Midbrain (tissue), 1 donor: ENCODE measurements at regions not wholly inside any gene's neighbourhood (a gene's known extent, or its start where the extent isn't known, plus 50 kb on each side); places are given as distances from the start of the nearest gene placed in this dataset.

Experiments used
- DNase-seq: peaks from one replicate; lab custom pipeline; 2025; lab: John Stamatoyannopoulos, UW

DNA sequence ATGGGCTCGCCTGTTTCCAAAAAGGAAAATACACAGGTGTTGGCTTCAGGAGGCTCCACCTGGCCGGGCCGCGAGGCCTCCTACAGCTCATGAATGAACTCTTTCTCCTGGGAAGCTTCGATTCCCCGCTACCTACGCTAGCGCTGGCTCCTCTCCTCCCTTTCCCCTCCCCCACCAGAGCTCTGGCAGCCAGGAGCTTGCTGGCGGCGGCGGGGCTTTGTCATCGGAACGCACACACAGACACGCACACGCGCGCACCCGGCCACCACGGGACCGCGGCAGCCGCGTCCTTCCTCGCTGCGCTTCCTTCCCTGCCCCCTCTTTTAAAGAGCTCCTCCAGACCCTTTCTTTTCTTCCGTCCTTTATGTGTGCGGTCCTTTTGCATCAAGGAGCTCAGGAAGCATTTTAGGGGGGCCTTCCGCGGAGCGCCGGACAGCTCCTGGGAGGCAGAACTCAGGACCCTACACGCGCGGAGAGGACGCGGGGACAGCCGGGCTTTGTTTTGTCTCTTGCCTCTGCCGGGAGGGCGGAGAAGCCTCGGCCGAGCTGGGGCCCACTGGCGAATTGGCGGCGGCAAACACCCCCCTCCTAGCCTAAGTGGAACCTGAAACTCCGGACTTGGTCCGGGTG lies 70.2 kb upstream of the BCOR start:
- no peak for DNase-seq

DNA sequence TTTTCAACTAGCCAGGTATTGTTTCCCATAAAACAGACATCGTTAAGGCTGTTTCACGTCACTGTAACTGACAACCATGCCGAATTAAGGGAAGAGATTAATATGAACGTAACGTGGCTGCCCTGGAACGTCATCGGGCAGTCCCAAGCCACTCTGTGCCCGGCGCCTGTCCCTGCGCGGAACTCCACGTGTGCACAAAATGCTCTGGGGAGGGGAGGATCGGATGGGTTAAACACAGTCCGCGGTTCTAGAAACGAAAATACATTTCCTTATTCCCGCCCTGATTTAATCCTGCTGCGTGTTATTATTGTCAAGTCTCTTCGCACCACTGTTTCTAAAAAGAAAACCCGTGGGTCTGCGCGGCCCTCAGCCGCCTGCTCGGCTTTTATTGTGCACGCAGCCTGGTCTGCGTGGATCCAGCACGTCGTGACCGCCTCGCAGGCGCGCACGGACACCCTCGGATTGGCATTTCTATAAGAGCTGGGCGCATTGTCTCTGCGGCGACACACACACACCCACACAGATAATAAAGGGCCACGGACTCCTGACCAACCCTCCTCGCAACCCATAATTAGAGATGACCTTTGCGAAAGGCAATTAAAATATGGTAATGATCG lies 69.6 kb upstream of the BCOR start:
- no peak for DNase-seq

DNA sequence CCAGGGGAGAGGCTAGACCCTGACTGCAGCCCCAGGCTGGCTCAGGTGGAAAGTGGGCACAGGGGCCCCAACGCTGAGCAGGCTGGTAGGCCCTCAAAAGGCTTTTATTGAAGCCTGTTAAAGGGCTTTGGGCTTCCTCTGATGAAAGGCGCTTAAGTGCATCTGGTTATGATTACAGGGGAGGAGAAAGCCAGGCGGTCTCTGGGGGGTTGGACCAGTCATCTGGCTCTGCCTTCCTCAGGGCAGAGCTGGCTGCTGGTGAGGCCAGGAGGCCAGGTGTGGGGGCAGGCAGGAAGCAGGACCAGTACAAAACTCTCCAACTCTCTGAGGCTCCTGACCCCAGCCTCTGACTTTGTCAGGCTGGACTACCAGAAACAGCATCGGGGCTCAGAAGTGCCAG lies 68.8 kb upstream of the BCOR start:
- DNase-seq: no peak

DNA sequence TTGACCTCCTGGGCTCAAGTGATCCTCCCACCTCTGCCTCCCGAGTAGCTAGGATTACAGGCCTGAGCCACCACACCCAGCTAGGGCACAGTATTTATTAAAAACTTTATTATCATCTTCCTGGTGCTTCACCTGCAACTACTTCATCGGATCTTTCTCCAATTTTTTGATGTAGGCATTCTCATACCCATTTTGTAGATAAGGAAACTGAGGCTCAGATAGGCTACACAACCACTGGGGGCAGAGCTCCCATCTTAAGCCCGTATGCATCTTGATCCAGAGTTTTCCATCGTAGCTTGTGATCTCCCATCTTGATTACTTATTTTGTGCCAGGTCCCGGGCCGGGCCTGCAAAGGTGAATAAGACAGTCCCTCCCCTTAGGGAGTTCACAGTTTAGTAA lies 68.1 kb upstream of the BCOR start:
- DNase-seq: no peak

DNA sequence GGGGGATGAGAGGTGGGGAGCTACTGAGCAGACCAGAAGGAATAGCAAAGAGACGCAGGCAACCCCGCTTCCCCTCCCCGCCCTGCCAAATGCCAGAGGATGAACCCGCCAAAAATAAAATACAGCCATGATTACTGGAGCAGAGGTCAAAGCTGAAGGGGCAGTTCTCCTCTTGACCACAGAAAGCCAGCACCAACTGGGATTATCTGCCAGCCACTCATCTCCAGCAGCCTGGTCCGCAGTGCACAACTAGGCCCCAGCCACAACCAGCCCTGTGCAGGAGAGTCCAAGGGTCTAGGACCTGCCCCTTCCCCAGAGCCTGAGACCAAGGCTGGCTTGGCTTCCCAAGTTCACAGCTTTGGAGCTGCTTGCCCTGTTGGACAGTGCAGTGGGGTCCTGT lies 67.4 kb upstream of the BCOR start:
- DNase-seq: no peak

GRCh38 chrX:40164751-40165150 lies 67.0 kb upstream of the BCOR start:
- no peak for DNase-seq

DNA sequence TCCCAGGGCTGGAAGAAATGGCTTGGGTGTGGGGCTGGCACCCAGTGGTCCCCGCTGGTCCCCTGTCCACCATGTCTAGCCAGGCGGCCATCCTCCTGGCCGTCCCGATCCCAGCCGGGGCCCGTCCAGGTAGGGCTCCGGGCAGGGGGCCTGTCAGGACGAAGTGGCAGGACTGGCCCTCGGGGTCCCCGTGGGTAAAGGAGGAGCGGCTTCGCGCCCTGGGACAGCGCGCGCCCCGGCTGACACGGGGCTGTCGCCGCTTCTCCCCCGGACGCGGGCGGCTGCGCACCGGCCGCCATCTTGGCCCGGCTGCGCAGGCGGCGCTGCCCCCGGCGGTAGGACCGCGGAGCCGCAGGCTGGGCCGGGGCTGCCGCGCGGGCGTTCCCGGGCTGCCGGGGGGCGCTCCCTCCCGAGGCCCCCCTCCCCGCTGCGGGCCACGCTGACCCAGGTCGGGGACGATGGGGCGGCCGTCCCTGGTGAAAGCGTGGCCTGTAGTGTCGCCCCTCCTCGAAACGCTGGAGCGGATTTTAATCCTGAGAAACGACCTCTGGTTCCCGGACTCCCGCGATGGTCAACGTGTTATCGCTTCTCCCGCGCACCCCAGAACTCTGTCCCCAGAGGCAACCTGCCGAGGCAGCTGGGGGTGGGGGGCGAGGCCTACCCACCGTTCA lies 60.4 kb upstream of the BCOR start:
- peak; percentile 25 for DNase-seq

GRCh38 chrX:40157228-40158035 lies 59.7 kb upstream of the BCOR start:
- no peak for DNase-seq

- DNase-seq: no peak
Observed at GRCh38 chrX:40156470-40157227, 58.9 kb upstream of the BCOR start.

GRCh38 chrX:40155589-40156469 lies 58.1 kb upstream of the BCOR start:
- DNase-seq: no peak

GRCh38 chrX:40154853-40155588 lies 57.3 kb upstream of the BCOR start:
- DNase-seq: no peak

- DNase-seq: peak; percentile 20
Observed at GRCh38 chrX:40154250-40154852, 56.6 kb upstream of the BCOR start.

DNA sequence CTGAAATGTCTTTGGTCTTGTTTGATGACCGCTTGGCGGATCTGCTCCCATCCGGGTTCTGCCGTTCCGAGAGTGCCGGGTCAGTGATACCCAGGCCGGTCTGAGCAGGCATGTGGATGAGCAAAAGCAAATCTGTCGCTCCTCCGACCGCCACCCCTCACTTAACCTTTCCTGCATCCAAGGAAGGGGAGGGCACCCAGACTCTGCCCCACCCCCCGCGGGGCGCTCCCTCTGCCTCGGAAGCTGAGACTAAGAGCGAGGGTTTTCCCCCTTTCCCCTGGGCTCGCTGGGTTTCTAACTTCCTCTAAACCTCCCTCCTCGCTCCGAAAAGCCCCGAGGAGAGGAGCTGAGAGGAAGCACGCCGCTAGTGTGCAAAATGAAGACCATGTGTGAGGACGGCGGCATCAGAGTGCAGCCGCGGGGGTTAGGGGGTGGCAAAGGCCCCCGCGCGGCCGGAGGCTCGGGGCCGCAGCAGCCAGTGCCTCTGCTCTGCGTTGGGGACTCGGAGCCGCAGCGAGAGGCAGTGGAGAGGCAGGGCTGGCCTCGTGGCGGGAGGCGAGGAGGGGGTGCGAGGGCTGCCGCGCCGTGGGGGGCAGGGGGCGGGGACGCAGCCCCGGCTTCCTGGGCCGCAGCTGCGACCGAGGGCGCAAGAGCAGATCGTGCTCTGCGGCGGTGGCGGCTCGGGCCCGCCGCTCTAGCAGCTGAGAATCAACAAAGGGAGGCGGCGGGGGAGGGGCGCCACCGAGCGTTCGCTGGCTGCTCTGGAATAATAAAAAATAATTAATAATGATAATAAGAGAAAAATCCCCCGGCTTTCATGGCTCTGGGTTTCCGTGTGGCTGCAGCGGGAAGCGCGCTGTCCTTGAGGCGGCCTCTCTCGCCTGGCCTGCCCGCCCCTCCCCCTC lies 55.8 kb upstream of the BCOR start:
- peak; percentile 38 for DNase-seq

GRCh38 chrX:40152741-40153344 lies 55.1 kb upstream of the BCOR start:
- DNase-seq: peak; percentile 44

- DNase-seq: peak; percentile 44
Observed at GRCh38 chrX:40152173-40152711, 54.5 kb upstream of the BCOR start.

GRCh38 chrX:40151211-40152172 lies 53.7 kb upstream of the BCOR start:
- no peak for DNase-seq

- no peak for DNase-seq
Observed at GRCh38 chrX:40150503-40150902, 52.7 kb upstream of the BCOR start.
